Transverse colon (tissue), 3 donors: ENCODE measurements at regions not wholly inside any gene's neighbourhood (a gene's known extent, or its start where the extent isn't known, plus 50 kb on each side); places are given as distances from the start of the nearest gene placed in this dataset.

Experiments
- POLR2A ChIP-seq: fragments of 450-650 bp; IDR thresholded peaks from one replicate; pipeline ENCODE4 v1.6.1; 2016; ENCODE audit warnings: antibody characterized with exemption, mild to moderate bottlenecking, moderate library complexity
- TF ChIP-seq, protein P1 (sequence below), 5 experiments: fragments of 200-600 bp in 3 of 5; fragments of 450-650 bp in 2 of 5; sonication (generic) in 3 of 5; IDR thresholded peaks; 1 replicate in 2 of 5; 2 replicates in 3 of 5; pipeline ENCODE4 v1.5.1; 2016 to 2017; ENCODE audit warnings: antibody characterized with exemption in 5 of 5, inconsistent platforms in 3 of 5, mild to moderate bottlenecking in 2 of 5, moderate library complexity in 1 of 5

DNA sequence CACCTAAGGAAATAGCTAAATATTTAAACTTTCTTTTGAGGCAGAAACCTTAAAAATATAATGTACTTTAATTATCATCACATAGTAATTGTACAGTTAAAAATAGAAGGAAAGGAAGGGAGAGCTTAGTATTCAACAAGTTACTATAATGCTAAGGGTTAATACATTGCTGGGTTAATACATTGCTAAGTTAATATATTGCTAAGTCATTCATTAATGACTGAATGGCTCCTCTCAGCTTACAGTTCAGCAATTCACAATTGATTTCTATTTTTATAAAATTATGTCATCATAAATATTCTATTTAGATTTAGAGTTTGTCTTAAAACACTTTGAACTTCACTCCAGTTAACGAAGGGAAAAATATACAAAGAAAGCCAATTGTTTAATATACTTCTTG lies 207.9 kb downstream of the BMP4 start:
- TF ChIP-seq, protein P1, sequence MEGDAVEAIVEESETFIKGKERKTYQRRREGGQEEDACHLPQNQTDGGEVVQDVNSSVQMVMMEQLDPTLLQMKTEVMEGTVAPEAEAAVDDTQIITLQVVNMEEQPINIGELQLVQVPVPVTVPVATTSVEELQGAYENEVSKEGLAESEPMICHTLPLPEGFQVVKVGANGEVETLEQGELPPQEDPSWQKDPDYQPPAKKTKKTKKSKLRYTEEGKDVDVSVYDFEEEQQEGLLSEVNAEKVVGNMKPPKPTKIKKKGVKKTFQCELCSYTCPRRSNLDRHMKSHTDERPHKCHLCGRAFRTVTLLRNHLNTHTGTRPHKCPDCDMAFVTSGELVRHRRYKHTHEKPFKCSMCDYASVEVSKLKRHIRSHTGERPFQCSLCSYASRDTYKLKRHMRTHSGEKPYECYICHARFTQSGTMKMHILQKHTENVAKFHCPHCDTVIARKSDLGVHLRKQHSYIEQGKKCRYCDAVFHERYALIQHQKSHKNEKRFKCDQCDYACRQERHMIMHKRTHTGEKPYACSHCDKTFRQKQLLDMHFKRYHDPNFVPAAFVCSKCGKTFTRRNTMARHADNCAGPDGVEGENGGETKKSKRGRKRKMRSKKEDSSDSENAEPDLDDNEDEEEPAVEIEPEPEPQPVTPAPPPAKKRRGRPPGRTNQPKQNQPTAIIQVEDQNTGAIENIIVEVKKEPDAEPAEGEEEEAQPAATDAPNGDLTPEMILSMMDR (IDR thresholded peaks at IDR 0.05): no peak
- no peak for TF ChIP-seq POLR2A
